Renal cortex interstitium (tissue), 11 donors: ENCODE measurements at regions not wholly inside any gene's neighbourhood (a gene's known extent, or its start where the extent isn't known, plus 50 kb on each side); places are given as distances from the start of the nearest gene placed in this dataset.

Experiments used
- DNase-seq, 11 donors: peaks; one replicate each; pipeline ENCODE4 v3.0.0-alpha.2; 2013; ENCODE audit warnings: low read depth in 9 of 11, low spot score in 4 of 11; ENCODE audit errors: extremely low read depth in 1 of 11

DNA sequence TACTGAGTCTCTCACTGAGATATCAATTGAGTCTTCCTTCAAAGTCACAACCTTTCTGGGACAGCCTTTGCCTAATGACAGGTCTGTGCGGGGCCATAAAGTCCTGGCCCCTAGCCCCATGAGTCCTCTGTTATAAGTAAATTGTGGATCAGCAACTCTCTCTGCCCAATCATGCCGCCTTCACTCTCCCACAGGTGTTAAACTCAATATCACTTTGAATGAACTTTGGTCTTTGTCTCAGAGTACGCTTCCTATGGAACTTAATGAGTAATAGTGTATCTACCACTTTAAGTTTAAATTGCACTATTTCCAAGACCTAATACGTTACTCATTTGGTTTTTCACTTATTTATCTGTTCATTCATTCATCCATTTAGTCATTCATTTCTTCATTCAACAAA lies 826.4 kb downstream of the TUSC7 start:
- DNase-seq = no peak

DNA sequence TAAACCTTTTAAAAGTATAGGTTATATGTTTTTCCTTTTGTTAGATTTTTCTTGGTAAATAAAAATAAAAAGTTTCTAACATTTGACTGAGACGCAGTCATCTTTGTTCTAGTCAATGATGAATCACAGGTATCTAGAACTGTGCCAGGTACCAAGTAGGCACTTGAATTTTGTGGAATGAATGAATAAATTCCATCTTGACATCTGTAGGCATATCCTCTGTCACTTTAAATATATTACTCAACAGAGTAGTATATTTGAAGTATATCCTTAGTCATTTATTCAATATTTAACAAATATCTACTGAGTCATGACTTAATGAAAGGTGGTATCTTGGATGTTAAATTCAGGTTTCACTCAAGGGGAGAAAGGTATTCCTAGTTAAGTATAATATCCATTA lies 828.4 kb downstream of the TUSC7 start:
- DNase-seq = no peak

- DNase-seq = no peak
Observed at GRCh38 chr3:117539729-117540128, 830.1 kb downstream of the TUSC7 start.

DNA sequence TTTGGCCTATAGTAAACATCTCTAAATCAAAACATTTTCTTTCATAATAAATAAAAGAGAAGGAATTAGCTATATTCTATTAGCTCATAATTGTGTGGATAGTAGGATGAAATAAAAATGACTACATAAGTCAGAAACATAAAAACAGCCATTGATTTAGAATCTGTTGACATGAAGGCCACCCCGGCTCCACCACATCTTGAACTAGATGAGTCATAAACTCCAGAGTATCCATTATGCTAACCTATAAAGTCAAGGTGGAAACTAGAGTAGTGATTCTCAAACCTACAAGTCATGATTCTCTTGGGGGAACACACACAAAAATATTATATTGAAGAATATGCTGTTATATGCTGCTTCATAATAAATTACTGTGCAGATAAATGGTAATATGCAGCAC lies 831.0 kb downstream of the TUSC7 start:
- no peak for DNase-seq

DNA sequence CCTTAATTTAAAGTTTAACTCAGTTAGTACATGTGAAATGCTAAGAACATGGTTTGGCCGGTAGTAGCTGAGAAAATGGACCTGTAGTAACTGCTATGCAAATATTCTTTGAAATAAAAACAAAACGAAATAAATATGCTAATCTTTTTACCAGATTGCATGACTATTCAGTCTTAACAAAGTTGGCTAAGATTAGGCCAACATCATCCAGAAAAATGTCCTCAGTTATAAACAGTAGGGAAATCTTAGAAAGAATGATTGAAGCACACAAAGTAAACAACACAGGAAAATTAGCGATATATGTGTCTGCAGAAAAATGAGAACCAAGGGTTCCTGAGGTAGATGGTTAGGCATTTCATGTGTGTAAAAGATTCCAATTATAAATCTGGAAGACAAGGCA lies 832.1 kb downstream of the TUSC7 start:
- no peak for DNase-seq

GRCh38 chr3:117543521-117543920 lies 833.9 kb downstream of the TUSC7 start:
- no peak for DNase-seq

- DNase-seq = no peak
Observed at GRCh38 chr3:117545484-117545883, 835.9 kb downstream of the TUSC7 start.

DNA sequence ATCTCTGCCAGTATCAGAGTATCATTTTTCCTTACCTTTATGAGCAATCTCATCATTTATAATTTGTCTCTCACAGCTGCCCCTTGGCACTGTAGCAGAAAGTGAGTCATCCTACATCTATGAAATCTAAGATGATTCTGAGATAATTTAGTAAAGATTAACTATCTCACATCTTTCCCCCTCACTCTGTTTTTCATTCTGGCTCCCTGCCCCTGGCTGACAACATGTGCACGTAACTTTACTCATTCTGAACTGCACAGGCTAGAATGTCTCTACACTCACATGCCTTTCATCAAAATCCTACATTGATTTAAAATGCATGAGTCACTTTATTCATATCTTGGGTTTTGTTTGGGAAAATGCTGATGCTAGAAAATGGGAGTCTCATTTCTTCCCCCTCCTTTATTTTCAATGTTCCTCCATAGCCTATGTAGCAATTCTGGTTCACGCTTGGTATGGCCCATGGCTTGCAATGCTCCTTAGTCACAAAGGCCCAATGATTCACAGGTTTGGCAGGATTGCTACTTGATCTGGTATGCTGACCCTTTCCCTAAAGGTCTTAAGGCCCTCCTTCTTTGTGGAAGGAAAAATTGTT lies 838.5 kb downstream of the TUSC7 start:
- DNase-seq = no peak

- no peak for DNase-seq
Observed at GRCh38 chr3:117548600-117548999, 839.0 kb downstream of the TUSC7 start.

GRCh38 chr3:117549716-117550115 lies 840.1 kb downstream of the TUSC7 start:
- no peak for DNase-seq

- no peak for DNase-seq
Observed at GRCh38 chr3:117550766-117551165, 841.2 kb downstream of the TUSC7 start.

DNA sequence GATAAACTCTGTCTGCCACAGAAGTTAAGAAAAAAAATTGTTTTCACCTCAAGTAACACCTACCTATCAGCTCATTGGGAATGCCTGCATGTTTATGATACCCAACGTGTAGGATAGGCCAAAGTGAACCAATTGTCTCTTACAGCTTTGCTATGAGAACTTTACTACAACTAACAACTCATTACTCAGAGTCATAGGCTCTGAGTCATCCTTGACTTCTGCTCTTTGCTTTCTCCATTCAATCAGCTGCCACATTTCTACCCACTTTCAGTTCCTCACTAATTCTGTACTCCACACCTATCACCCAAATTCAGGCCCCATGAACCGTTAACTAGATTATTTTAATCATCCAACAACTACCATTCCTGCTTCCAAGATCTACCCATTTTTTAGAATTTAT lies 843.9 kb downstream of the TUSC7 start:
- DNase-seq = no peak

DNA sequence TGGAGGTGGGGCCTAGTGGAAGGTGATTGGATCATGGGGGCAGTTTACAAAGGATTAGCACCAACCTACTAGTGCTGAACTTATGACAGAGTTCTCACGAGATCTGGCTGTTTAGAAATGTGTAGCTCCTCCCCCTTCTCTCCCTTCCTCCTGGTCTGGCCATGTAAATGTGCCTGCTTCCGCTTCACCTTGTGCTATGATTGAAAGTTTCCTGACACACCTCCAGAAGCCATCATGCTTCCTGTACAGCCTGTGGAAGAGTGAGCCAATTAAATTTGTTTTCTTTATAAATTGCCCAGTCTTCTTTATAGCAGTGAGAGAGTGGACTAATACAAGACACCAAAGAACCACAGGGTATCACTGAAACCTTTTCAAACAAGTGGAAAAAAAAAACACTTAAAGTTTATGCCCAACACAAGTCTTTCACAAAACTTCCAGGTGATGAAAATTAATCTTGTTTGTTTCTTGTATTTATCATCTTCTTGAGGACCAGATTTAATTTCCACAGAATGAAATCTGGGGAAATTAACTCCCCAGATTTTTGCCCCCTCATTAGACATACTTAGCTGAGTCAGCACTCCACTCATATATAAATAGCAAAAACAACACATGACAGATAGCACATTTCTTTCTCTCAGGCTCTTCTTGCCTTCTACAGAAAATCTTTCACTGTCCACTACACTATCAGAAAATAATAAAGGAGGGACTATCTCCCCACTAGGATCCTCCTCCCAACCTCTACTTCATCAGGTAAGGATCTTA lies 847.2 kb downstream of the TUSC7 start:
- no peak for DNase-seq

DNA sequence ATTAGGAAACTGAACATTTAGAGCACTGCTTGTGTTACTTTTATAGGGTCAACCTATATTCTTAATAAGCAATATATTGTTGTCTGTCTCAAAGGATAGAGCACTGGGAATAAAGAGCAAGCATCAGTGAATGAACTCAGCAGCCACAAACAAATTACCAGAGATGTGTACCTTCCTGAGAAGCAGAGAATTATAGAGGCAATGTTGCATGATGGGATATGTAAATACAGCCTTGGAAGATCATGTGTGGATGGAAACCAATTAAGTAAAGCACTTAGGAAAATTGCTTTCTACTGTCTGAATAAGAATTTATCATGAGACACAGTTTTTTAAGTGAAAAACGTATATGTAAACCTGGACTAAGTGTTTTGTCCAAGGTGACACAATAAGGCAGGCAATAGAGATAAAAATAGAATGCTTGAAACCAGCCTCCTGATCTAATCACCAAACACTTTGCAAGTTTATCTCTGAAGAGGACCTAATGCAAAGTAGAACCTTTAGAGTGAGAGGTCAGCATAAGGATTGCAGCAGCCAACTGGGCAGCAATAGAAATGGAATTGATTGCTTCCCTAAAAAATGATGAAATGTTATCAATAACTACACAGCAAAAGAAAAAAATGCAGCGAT lies 848.0 kb downstream of the TUSC7 start:
- no peak for DNase-seq

- DNase-seq = no peak
Observed at GRCh38 chr3:117558681-117559080, 849.1 kb downstream of the TUSC7 start.

- no peak for DNase-seq
Observed at GRCh38 chr3:117562000-117562399, 852.4 kb downstream of the TUSC7 start.

- DNase-seq = no peak
Observed at GRCh38 chr3:117563063-117563462, 853.5 kb downstream of the TUSC7 start.

DNA sequence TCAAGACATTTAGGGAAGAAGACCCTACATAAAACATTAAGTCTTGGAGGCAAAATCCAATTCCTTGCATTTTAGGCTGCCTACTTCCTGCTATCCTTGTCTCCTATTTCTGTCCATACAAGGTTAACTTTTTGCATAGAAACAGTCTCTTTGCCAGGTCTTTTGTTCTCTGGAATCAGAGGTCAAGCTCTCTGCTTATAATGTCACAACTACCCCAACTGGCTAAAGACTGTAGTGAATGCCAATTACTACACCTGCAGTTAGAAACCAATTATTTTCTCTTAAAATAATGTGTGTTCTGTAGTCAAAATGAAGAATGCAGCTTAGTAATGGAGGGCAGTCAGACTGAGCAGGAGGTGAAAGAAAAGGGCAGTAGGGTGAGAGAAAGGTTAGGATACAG lies 856.2 kb downstream of the TUSC7 start:
- DNase-seq = no peak

DNA sequence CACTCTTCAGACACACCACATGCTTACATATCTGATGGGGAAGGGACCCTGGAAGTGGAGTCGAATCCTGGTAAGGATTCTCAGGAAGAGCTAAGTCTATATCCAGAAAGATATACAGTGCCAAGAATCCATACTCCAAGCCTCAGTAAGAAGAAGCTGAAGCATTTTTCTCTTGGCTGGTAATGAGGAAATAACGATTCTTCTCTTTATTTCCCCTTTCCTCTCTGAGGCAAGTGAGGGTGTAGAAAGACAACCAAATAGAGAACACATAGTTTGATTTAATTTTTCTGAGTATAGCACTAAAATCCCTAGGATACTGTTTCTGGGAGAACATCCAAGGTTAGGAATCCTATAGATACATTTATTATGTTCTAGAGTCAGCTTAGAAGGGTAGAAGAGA lies 857.3 kb downstream of the TUSC7 start:
- DNase-seq = no peak

DNA sequence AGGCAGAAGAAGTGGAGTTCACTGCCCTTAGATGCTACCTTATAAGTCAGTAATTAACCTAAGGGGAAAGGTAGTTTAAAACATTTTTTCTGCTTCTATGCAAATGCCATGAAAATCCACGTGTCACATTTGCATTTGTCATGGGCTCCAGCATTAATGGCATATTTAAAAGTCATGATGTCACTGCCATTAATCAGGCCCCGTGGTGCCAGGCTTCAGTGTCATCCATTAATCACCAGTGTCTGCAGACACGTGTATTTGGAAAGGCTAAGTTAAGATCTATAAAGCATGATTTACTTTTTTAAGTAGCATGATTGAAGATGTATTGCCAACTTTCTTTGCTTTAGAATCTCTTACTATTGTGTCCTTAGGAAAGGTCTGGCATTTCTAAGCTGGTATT lies 857.8 kb downstream of the TUSC7 start:
- no peak for DNase-seq

- DNase-seq = no peak
Observed at GRCh38 chr3:117567906-117568305, 858.3 kb downstream of the TUSC7 start.
